ENCODE measurements at regions not wholly inside any gene's neighbourhood (a gene's known extent, or its start where the extent isn't known, plus 50 kb on each side); places are given as distances from the start of the nearest gene placed in this dataset.
"Not testable (repeated sequence)": the region's sequence is repeated elsewhere in the genome, so short reads cannot be mapped to it uniquely, and the experiment has no call there.

DNA sequence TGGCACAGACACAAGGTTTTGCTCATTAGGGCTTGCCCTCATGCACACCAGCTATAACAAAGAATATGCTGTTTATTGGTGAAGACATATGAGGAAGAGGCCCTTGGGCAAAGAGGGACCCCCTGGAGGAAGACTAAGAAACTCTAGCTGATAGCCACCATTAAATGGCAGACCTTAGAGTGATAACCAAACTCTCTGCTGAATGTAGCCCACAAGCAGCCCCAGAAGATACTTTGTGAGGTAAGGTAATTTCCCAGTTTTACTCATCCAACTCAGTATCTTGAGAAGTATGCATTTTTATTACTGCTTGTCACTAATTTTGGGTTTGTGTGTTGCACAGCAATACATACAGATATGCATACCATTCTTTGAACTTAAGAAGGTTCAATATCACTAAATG is 563.3 kb downstream of the DOK5 start:
- no peak for DNase-seq

DNA sequence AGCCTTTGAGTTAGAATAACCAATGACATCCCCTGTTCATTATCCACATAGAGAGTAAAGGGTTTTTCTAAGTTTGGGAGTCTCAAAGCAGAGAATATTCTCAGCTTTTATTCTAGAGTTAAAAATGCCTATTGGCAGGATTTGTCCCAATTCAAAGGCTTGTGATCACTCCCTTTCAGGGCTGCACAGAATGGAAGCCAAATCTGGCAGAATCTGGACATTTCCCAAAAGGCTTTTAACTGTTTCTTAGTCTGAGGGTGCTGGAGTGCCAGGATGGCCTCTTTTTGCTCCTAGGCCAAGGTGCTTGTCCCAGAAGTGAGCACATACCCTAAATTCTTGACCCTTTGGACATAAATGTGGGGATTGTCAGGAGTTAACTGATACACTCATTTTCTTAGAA is 556.6 kb downstream of the DOK5 start:
- DNase-seq = no peak

DNA sequence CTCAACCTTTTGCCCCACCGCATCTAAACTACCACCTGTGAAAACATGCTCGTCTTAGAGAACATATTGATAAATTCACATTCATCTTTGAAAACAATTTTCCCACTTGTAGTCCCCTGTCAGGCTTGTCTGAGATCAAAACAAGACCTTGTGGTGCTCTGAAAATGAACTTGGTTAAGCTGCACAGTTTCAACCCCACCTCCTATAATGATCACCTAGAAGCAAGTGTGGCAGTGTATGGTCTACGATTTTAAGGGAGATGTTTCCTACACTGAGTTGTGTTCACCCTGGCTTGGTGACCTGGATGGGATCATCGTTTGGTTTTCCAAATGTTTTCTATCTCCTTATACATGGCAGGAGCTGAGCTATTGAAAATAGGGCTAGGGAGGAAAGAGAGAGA is 539.4 kb downstream of the DOK5 start:
- no peak for DNase-seq

DNA sequence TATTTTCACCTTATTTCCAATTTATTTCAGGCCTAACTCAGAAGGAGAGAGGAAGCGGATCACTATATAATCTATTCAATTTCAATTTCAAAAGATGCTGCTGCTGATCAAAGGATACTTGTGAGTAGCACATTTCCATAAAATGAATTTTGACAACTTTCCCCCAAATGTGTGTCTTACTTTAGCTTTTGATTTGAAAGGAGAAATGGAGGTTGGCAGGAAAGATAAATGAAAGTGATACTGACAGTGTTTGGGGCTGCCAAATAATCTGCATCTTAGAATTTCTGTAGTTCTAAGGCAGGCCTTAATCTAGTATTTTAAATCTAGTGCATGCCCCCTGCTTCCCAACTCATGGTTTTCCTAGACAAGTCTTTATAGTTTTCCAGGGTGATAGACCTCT is 535.4 kb downstream of the DOK5 start:
- no peak for DNase-seq

DNA sequence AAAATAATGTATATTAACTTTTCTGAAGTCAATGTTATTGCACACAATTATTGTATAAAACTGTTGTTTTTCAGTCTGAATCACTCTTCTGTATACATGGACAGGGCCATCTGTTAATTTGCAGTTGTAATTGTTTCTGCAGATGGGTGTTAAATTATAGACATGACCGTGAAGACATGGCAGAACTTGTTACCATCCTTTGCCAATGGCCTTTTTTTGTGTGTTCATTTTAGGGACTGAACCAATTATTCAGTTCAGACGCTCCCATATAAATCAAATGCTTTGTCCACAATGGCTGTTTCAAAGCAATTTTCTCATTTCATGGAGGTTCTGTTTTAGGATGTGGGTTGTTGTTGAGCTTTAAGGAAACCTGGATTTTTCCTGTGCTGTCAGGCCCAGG is 533.7 kb downstream of the DOK5 start:
- DNase-seq = no peak

DNA sequence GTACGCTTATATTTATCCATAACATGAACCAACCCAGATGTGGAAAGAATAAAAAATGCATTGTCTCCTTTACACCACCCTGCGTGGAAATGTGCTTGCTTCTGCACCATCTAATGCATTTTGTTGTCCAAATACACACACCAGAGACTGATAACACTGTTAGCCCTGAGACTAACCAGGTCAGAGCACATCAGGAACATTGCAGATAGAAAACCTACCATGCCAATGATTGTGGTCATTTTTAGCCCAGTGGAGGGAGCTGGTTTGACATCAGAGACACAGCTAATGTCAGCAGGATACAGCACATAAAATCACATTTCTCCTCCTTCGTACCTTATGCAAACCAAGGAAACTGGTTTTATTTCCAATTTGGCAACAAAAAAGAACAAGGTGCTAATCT is 528.7 kb downstream of the DOK5 start:
- no peak for DNase-seq

DNA sequence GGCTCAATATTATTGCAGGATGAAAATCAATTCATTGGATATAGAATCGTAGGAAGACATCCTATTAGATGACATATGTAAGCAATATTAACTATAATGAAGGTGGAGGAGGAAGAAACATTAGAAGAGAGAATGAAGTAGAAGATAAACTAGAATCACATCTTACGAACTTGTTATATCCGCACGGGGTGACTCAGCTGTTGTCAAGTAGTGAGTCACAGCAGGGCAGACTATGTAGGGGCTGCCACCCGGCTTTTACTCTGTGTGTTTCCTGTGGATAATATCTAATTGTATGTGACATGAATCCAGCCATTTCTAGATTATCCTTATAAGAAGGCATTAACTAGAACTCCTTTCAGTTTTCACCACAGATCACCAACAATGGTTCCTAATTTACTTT is 520.2 kb downstream of the DOK5 start:
- no peak for DNase-seq

DNA sequence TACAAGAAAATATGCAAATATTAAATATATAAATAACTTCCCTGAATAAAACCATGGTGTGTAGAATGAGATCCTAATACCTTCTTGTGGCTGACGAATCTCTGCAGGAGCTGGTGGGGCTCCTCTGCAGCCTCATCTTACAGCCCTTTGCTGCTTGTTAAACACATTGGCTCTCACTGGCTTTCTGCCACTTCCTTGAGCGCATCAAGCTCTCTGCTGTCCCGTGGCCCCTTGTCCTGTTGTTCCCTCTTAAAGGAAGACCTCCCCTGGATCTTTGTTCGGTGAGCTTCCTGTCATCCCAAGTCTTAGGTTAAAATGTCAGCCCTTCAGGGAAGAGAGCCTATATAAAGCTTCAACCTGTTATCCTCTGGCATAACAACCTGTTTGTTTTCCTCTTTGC is 519.6 kb downstream of the DOK5 start:
- no peak for DNase-seq

DNA sequence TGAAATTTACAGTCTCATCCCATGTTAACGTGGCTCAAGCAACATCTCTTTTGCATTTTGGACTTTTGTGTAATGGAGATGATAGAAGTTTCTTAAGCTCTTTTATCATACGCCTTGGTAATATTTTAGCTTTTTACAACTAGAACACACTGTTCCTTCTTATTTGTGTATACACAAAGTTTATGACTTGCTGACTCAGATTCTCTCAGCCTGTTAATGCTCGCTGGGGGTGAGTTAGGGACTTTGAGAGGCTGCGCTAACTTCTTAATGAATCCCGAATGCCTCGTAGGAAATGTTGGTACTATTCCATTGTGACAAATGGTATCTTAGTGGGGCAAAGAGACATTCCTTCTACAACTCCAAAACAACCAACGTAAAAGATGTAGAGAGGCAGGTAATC is 509.7 kb downstream of the DOK5 start:
- DNase-seq = no peak

DNA sequence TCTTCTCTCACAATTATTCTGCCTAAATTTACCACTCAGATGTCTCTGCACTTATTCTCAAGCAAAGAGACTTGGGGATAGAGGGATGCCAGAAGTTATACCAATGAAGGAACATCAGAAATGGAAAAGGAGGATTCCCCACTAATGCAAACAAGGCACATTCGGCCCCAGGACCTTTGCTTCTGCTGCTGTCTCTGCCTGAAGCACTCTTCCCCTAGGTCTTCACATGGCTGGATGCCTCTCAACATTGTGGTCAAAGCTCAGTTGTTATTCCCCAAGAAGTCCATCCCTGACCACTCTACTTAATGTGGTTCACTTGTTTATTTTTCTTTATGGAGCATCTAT is 508.7 kb downstream of the DOK5 start:
- no peak for DNase-seq

DNA sequence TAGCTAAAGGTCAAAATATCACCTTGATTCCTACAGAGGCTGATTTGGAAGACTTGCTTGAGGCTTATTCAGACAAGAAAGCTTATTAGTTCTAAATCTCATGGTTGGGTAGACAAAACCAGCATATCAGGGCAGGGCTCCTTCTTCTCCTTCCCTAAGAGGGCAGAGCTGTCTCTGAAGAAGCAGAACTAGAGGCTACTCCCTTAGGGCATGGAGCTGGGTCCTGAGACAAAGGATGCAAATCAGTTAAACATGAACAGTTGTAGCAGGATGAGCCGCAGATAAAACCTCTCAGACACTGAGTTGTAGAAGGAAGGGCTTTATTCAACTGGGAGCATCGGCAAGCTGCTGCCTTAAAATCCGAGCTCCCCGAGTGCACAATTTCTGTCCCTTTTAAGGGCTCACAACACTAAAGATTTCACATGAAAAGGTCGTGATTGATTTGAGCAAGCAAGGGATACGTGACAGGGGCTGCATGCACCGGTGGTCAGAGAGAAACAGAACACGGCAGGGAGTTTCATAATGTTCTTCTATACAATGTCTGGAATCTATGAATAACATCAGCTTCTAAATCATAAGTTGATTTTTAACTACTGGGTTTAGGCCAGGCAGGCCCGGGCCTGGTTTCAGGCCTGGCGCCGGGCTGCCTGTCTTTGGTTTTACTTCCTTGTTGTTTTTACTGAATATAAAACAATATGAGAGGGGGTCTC is 508.2 kb downstream of the DOK5 start:
- DNase-seq = not testable (repeated sequence)

DNA sequence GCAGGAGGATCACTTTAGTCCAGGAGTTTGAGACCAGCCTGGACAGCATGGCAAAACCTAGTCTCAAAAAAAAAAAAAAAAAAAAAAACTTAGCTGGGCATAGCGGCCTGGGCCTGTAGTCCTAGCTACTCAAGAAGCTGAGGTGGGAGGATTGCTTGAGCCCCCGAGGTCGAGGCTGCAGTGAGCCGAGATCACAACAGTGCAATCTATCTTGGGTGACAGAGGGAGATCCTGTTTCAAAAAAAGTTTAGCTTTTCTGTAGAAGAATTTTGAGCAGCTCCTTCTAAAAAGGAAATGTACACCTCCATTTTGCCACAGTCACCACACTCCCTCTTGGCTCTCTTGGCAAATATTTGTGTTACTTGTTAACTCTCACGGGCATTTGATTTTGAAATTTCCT is 505.8 kb downstream of the DOK5 start:
- no peak for DNase-seq

DNA sequence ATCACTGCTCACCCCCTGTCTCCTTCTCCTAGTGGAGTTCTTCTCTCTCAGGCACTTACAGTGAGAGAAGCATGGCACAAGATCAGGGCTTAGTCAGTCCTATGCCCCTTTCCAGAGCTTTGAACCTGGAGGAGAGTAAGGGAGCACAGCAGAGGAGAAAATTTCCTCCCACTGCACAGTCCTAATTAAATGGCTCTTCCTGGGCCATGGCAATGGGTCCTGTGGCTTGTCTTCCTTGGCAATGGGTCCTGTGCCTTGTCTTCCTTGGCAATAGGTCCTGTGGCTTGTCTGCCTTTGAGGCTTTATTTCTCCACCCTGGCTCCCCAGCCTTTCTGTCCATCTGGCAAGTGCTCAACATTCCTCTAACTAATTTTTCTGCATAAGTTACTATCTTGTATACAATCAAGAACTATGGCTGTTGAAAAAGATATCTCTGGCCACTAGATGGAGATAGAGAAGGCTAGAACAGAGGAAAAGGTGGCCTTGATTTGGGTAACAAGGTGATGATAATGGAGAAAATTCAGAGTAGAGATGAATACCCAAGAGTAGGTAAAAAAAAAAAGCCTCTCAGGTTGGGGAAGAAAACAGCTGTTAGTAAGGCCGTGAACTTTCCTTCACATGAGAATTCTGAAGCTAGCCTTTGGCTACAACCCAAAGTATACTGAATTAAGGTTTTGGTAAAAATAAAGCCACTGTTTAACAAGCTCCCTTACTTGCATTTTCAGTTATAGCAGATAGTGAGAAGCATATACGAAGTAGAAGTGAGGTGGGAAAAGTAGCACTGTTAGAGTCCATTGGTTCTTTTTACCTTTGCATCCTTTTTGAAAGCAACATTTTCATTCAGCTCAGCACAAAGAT is 504.9 kb downstream of the DOK5 start:
- DNase-seq = peak; percentile 17

DNA sequence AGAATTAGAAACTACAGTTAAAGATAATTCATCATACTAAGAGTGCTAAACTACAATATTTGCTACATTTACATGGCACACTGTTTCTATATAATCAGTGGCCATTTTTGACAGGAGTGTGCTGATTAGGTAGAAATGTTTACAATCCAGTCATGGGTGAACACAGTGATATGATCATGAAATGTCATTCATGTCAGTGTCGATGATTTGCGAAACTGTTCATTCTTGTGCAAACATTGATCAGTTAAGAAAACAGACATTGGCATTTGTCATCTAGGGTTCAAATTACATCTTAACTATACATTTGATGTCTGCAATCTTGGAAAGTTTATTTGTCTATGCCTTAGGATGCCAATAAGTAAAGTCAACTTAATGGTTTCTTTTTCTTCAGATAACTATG is 474.9 kb downstream of the DOK5 start:
- DNase-seq = no peak

DNA sequence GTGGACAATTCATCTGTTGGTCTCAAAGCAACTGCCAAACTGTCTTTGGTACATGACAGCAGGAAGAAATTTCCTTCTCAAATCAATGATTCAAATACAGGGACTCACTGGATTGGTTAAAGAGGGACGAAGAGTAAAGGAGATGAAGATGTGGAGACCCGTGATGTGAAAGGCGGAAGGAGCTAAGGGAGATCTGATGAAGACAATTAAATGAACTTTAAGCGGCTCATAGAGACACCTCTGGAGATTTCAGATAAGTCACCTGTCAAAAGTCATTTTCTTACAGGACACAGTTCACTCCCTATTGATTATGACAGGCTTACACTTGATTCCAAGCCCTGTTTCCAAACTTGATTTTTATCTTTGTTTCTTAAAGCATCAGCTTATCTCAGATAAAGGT is 466.3 kb downstream of the DOK5 start:
- no peak for DNase-seq

DNA sequence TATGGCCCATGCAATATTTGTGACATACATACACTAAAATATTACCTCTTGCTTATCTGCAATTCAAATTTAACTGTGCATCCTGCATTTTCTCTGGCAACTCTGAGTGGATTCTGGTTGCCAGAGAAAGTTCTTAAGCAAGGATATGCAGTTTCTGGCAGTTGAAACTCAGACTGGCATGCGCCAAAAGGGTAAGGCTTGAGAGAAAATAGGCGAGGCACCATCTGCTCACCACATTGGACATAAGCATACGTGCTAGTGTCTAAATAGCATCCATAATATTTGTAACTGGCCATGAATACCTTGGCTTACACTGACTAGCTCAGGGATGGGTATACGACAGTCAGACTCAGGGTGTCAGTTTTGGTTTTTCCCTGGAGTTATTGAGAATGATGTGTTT is 465.1 kb downstream of the DOK5 start:
- DNase-seq = no peak

DNA sequence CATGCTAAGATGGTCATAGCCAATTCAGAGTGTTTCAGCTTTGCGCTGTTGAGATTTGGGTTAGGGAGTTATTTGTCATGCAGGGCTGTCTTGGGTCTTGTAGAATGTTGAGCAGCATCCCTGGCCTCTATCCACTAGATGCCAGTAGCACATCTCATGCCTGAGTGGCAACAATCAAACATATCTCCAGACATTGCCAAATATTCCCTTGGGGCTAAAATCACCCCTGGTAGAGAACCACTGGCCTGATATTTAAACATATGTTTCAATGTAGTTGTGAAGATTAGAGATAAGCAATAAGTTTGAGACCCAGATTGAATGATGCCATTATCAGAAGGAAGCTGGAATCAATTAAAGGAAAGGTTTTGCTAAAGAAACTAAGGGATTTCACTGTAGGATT is 463.3 kb downstream of the DOK5 start:
- DNase-seq = no peak

DNA sequence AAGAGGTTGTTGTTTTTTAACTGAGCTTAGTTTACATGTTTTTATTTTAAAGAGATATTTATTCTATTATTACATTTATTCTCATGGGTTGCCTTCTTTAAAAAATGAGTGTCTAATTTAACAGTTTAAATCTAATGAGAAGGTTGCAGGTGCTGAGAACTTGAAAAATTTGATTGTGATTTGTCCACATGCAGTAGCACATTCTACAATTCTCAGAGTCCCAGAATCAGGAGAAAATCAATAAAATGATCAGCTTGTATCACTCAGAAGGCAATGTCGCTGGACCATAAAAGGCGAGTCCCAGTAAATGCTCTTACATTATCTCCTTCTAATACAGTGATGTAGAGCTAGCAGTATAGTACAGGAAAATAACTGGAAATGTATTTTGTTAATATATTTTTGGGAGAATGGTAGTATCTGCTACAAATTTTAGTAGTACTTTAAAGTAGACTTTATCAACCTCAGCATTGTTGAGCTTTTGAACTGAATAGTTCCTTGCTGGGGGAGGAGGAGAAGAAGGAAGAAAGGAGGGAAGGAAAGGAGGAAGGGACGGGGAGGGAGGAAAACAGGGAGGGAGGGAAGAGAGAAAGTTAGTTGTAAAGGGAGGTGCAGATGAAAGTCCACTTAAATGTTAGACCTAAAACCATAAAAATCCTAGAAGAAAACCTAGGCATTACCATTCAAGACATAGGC is 458.0 kb downstream of the DOK5 start:
- DNase-seq = no peak

DNA sequence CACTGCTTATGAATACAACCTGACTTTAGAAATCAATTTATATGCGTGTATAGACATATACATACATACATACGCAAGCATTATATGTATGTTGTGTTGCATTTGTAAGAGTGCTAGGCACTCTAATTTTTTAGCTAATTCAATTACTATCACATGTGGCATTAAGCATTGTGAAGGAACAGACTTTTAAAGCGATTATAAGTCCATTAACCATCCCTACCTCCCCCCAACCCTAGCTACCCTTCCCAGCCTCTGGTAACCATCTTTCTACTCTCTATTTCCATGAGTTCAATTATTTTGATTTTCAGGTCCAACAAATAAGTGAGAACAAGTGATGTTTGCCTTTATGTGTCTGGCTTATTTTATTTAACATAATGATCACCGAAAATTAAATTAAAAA is 453.8 kb downstream of the DOK5 start:
- no peak for DNase-seq

DNA sequence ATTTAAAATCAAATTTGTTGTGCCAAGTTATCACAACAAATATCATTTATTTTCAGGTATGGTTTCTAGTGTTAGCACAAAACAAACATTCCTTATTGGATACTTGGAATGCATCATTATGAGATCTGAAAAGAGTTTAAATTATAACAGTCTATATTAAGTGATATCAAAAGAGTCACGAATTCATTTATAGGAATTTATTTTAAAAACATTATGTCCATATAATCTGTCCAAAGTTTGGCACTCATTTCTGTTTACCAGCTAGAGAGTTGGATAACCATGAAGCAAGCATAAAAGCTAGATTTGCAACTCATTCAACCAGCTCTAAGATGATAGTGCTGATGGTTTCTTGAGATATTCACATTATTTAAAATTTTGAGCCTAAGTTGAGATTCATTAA is 453.2 kb downstream of the DOK5 start:
- no peak for DNase-seq

DNA sequence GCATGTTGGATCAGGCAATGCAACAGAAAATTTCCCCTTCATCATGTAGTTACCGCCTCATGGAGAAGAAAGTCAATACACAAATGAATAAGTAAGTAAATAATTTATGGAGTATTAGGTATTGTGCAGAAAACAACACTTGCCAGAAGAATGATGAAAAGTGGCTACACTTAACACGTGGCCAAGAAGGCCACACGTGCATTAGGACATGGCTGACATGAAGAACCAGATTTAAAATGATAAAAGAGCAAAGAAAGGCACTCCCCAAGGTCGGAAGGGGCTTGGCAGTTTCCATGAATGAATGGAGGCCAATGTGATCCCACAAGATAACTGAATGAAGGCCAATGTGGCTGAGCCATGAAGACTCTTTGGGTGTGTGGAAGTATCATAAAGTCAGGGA is 447.2 kb downstream of the DOK5 start:
- DNase-seq = no peak

DNA sequence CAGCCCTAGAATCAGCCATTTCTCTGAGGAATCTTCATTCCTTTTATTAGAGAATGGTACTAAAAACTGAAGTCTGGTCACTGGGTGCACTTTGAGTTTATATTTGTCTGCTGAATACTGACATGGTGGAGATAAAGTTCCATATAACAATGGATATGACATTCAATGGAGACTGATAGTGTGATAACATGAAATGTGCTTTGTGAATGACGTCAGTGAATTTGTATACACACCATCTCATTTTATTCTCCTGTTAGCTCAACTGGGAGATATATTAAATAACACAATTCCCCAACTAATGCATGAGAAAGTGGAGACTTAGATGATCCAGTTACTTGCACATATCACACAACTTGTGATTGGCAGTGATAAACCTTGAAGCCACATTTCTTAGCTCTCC is 446.7 kb downstream of the DOK5 start:
- no peak for DNase-seq

DNA sequence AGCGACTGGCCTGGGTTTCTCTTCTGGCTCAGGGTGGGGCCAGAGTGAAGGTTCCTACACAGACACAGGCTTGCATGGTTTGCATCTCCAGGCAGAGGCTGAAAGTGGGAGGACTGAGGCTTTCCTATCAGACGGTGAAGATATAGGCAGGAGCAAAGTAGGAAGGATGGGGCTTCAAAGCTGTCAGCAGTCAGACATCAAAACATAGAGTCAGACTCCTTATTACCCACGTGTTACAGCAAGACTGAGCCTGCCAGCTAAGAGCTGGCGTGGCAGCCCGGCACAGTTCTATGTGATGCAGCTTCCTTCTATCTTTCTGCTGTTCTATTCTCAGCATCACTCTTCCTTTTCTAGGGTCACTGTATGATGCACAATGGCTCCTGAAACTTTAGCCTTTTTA is 445.1 kb downstream of the DOK5 start:
- DNase-seq = no peak

DNA sequence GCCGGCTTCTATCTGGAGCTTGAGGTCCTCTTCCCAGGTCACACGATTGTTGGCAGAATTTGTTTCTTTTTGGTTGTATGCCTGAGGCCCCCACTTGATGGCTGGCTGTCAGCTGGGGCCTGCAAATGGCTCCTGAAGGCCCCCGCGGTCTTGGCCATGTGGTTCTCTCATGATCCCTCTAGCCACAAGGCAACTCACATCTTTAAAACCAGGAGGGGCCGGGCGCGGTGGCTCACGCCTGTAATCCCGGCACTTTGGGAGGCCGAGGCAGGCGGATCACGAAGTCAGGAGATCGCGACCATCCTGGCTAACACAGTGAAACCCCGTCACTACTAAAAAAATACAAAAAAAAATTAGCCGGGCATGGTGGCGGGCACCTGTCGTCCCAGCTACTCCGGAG is 443.6 kb downstream of the DOK5 start:
- not testable (repeated sequence) for DNase-seq
